Right cardiac atrium (tissue), 5 donors: ENCODE measurements at regions not wholly inside any gene's neighbourhood (a gene's known extent, or its start where the extent isn't known, plus 50 kb on each side); places are given as distances from the start of the nearest gene placed in this dataset.

Experiments used
- ATAC-seq, 2 donors: fragments of 200-7000 bp; cut with Tn5 transposase; one replicate each; pipeline versions ENCODE4 v1.8.0 to v1.9.1; 2020; ENCODE audit warnings: moderate library complexity in 2 of 2, mild to moderate bottlenecking in 1 of 2
- DNase-seq, 3 donors: peaks; one replicate each; pipeline ENCODE4 v3.0.0-alpha.2; 2020
- H3K27ac ChIP-seq: one replicate; pipeline ENCODE4 v1.5.1; 2013; ENCODE audit warnings: mild to moderate bottlenecking, low read length, control low read depth, moderate library complexity
- H3K27me3 ChIP-seq: one replicate; pipeline ENCODE4 v1.6.1; 2013; ENCODE audit not compliant: control insufficient read depth, insufficient read depth
- H3K4me1 ChIP-seq: one replicate; pipeline ENCODE4 v1.6.1; 2013; ENCODE audit warnings: low read length; ENCODE audit not compliant: control insufficient read depth, insufficient read depth
- H3K4me3 ChIP-seq: one replicate; pipeline ENCODE4 v1.5.1; 2013; ENCODE audit warnings: low read length, control low read depth
- H3K9me3 ChIP-seq: one replicate; pipeline ENCODE4 v1.6.1; 2013; ENCODE audit warnings: low read length; ENCODE audit not compliant: control insufficient read depth
- WGBS: extraction: QIAGEN DNeasy Blood & Tissue Kit; methylation state at CpG from one replicate; pipeline ENCODE4 v1.1.7; 2013; 5-methylcytosine and 5-hydroxymethylcytosine counted together
- intact Hi-C, 4 donors: fragments of 100-400 bp; cut with DNase I; formaldehyde crosslinking; loops; one replicate each; pipeline versions ENCODE4 v1.11.0 to v1.14.0; 2022 to 2023
- donor health status: healthy with polysubstance abuse.
- donor health status: DM: no; HTN: yes; CAD: no.
- donor health status: DM: no; HTN: no; CAD: no.
- donor health status: DM: no; HTN: yes; CAD: no; lungs with severe emphysema.
- donor health status: DM: yes; HTN: yes; CAD: no.

DNA sequence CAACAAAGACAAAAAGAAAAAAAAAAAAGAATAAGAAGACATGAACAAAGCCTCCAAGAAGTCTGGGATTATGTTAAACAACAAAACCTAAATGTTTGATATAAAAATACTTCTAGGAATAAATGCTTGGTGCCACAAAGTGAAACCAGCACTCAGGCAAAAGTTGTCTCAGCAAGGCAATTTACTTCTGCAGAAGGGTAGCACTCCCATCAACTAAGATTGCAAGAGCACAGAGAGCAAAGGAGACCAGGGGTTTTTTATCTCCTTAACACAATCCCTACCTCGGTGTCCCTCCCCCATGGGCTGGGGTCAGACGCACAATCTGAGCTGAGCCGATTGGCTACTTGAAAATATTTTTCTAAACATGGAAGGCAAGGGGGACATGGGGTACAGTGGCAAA lies 381.3 kb upstream of the SLC24A2 start:
- H3K27me3 ChIP-seq, result no peaks in the 10 kb centered on the region
- no peaks in the 10 kb centered on the region for H3K4me1 ChIP-seq
- ATAC-seq (no peak), DNase-seq (no peak)
- intact Hi-C loops, result no loop called here
- H3K4me3 ChIP-seq, result no peak overlapping the region
- H3K27ac ChIP-seq, result no peak overlapping the region
- peaks cover 3% of the 10 kb centered on the region for H3K9me3 ChIP-seq
- 93% methylated on average over 3 of the region's 3 CpGs for WGBS

DNA sequence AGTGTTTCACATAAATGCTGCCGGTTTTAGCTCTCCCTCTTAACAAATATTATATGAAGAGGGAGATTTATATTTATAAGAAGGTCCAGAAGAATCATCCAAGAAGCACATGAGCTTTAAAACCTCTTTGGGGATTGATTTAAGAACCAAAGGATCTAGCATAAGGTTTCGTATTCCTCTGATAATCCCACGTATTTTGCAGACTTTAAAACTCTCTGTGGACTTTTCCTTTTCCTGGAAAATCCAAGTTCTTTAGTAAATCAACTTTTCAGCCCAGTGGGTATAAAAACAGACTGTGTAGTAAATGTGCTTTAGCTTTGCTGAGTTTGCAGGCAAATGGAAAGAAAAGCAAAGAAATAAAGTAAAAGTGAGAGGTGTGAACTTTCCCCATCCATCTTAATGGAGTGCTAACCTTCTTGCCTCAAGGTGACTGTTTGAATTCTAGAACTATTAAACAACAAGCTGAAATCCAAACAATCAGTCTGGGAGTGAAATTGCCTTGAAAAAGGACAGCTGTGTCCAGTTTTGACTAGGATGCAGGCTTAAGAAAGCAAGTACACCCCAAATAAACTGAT lies 363.4 kb upstream of the SLC24A2 start:
- no peak for ATAC-seq
- intact Hi-C loops, result no loop called here
- Histone ChIP-seq H3K27me3 (no peaks in the 10 kb centered on the region), H3K4me1 (no peaks in the 10 kb centered on the region), H3K4me3 (no peak overlapping the region), H3K27ac (no peak overlapping the region), H3K9me3 (no peaks in the 10 kb centered on the region)
- 67% methylated on average over 3 of the region's 3 CpGs for WGBS
- no peak for DNase-seq

- 98% methylated on average over 2 of the region's 2 CpGs for WGBS
- ATAC-seq (no peak), DNase-seq (no peak)
- H3K4me1 ChIP-seq, result no peaks in the 10 kb centered on the region
- H3K27ac ChIP-seq, result no peak overlapping the region
- no peaks in the 10 kb centered on the region for H3K9me3 ChIP-seq
- intact Hi-C loops, result no loop called here
- H3K27me3 ChIP-seq, result no peaks in the 10 kb centered on the region
- H3K4me3 ChIP-seq, result no peak overlapping the region
Measured at GRCh38 chr9:20148416-20148815, 359.6 kb upstream of the SLC24A2 start.

GRCh38 chr9:20144197-20144596 lies 355.4 kb upstream of the SLC24A2 start:
- H3K27ac ChIP-seq, result no peak overlapping the region
- intact Hi-C loops, result no loop called here
- no peak for ATAC-seq
- no peak overlapping the region for H3K4me3 ChIP-seq
- DNase-seq, result no peak
- no peaks in the 10 kb centered on the region for H3K9me3 ChIP-seq
- H3K4me1 ChIP-seq, result no peaks in the 10 kb centered on the region
- H3K27me3 ChIP-seq, result no peaks in the 10 kb centered on the region
- 25% methylated on average over 7 of the region's 7 CpGs for WGBS

- H3K4me1 ChIP-seq, result no peaks in the 10 kb centered on the region
- ATAC-seq (no peak), DNase-seq (no peak)
- intact Hi-C loops, result no loop called here
- no peaks in the 10 kb centered on the region for H3K27me3 ChIP-seq
- no peak overlapping the region for H3K4me3 ChIP-seq
- no peaks in the 10 kb centered on the region for H3K9me3 ChIP-seq
- no peak overlapping the region for H3K27ac ChIP-seq
- 88% methylated on average over 9 of the region's 9 CpGs for WGBS
Measured at GRCh38 chr9:20139763-20140290, 351.0 kb upstream of the SLC24A2 start.

- no peak for DNase-seq
- H3K4me1 ChIP-seq, result no peaks in the 10 kb centered on the region
- no peak overlapping the region for H3K27ac ChIP-seq
- no peaks in the 10 kb centered on the region for H3K27me3 ChIP-seq
- ATAC-seq, result no peak
- no peak overlapping the region for H3K4me3 ChIP-seq
- H3K9me3 ChIP-seq, result no peaks in the 10 kb centered on the region
- intact Hi-C loops, result no loop called here
- 95% methylated on average over 4 of the region's 4 CpGs for WGBS
Measured at GRCh38 chr9:20138841-20139240, 350.0 kb upstream of the SLC24A2 start.

DNA sequence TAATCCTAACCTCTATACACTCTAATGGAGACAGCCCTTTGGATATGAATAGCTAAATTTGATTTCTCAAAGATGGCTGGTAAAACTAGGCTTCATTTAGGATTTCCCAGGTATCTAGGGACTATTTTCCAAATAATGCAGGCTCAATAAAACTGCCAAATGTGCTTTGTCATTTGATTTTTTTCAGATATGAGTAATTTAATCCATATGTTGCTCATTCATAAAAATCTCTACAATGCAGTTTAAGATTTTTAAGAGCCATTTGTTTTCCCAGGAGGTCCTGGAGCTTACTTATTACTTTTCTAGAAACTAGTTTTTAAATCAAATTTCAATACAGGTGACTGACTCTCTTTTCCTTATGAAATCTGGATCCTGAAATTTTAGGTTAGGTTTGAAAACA lies 349.3 kb upstream of the SLC24A2 start:
- H3K27ac ChIP-seq, result no peak overlapping the region
- ATAC-seq (no peak), DNase-seq (no peak)
- H3K4me3 ChIP-seq, result no peak overlapping the region
- no peaks in the 10 kb centered on the region for H3K9me3 ChIP-seq
- no peaks in the 10 kb centered on the region for H3K4me1 ChIP-seq
- H3K27me3 ChIP-seq, result no peaks in the 10 kb centered on the region
- intact Hi-C loops, result no loop called here

DNA sequence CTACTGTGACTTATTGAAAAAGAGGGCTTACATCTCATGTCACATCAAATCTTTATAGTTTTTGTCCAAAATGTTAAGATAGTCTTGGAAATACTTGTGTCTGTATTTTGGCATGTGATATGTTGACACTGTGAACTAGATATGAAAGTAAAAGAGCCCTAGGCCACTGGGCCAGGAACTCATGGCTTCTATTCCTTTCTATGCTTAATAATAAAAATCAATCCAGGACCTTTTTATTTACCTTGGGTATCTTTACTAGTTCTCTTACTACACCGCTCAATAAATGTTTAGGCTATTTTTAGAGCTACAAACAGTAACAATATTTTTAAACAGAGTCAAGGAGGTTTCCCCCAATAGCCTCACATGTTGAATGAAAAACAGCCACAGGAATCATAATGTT lies 348.6 kb upstream of the SLC24A2 start:
- WGBS, result 80% methylated on average over 1 of the region's 1 CpG
- intact Hi-C loops, result no loop called here
- Histone ChIP-seq H3K9me3 (no peaks in the 10 kb centered on the region), H3K27ac (no peak overlapping the region), H3K27me3 (no peaks in the 10 kb centered on the region), H3K4me1 (no peaks in the 10 kb centered on the region), H3K4me3 (no peak overlapping the region)
- ATAC-seq (no peak), DNase-seq (no peak)

DNA sequence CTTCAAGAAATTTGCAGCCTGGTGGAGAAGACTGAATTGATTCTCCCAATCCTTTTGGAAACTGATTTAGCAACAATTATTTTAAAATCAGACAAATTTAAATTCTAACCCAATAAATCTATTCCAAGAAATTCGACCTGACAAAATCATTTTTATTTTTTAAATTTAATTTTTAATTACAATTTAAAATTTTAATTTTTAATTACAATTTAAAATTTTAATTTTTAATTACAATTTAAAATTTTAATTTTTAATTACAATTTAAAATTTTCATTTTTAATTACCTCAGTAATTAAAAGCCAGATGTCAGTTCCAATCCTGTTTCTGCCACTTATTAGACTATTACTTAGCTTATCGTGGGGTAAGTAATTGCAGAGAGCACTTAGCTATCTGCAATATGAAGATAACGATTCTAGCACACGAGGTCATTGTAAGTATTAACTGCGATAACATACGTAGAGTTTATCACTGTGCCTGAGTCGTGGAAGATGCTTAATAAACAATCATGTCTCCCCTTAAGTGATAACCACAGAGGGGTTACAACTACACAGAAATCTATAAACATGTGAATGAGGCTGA lies 346.4 kb upstream of the SLC24A2 start:
- intact Hi-C loops, result no loop called here

DNA sequence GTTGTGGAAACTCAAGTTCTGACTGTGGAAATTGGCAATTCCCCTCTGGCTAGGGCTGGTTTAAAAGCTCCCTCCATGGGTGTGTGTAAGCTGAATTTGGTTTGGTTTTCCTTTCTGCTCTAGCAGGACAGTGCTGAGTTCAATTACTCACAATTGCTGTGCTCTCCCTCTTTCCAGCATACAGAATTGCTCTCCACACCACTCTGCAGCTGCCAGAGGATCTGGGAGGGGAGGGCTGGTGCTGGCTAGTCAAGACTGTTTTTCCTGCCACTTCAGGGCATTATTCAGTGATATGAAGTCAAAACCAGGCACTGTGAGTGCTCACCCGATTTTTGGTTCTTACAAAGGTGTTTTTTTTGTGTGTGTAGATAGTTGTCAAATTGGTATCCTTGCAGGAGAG lies 336.9 kb upstream of the SLC24A2 start:
- ATAC-seq, result no peak
- no peaks in the 10 kb centered on the region for H3K4me1 ChIP-seq

More for the DNA sequence above, 346.4 kb upstream of the SLC24A2 start:
- Histone ChIP-seq H3K27me3 (no peaks in the 10 kb centered on the region), H3K9me3 (no peaks in the 10 kb centered on the region), H3K27ac (no peak overlapping the region), H3K4me1 (no peaks in the 10 kb centered on the region), H3K4me3 (no peak overlapping the region)
- DNase-seq (no peak), ATAC-seq (no peak)
- 37% methylated on average over 7 of the region's 7 CpGs for WGBS

DNA sequence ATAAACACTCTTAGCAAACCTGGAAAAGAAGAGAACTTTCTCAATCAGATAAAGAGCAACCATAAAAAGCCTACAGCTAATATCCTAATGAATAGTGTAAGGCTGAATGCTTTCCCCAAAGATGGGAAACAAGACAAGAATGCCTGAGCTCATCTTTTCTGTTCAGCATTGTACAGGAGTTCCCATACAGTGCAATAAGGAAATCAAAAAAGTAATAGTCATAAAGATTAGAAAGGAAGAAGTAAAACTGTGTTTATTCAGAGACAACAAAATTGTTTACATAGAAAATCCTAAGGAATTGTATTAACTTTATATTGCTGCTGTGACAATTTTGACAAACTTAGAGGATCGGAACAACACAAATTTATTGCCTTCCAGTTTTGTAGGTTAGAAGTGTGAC lies 330.7 kb upstream of the SLC24A2 start:
- H3K4me3 ChIP-seq, result no peak overlapping the region
- ATAC-seq, result no peak
- WGBS, result 98% methylated on average over 1 of the region's 1 CpG
- intact Hi-C loops, result no loop called here
- DNase-seq, result no peak
- no peak overlapping the region for H3K27ac ChIP-seq
- H3K27me3 ChIP-seq, result no peaks in the 10 kb centered on the region
- no peaks in the 10 kb centered on the region for H3K9me3 ChIP-seq
- no peaks in the 10 kb centered on the region for H3K4me1 ChIP-seq

More for the DNA sequence above, 336.9 kb upstream of the SLC24A2 start:
- Histone ChIP-seq H3K4me3 (no peak overlapping the region), H3K27ac (no peak overlapping the region), H3K27me3 (no peaks in the 10 kb centered on the region), H3K9me3 (no peaks in the 10 kb centered on the region)
- intact Hi-C loops, result no loop called here
- 34% methylated on average over 1 of the region's 1 CpG for WGBS
- DNase-seq, result no peak

DNA sequence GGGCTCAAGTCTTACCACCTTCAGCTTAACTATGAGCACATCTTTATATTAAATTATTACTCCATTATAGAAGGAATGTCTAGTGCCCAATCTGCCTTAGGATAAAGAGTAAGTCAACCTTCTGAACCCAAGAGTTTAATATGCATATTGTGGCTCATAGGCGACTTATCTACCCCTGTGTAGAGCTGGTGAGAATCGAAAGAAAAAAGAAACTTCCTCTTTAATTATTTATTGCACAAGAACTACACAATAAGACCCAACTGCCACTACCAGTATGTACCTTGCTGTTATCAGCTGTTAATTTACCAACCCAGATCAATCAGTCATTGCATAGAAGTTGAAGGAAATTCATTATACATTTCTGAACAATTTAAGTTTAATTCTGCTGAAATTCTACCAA lies 329.1 kb upstream of the SLC24A2 start:
- no peaks in the 10 kb centered on the region for H3K4me1 ChIP-seq
- no peaks in the 10 kb centered on the region for H3K9me3 ChIP-seq
- no peak overlapping the region for H3K27ac ChIP-seq
- DNase-seq, result no peak
- H3K27me3 ChIP-seq, result no peaks in the 10 kb centered on the region
- no peak overlapping the region for H3K4me3 ChIP-seq
- no peak for ATAC-seq
- intact Hi-C loops, result no loop called here
- 76% methylated on average over 2 of the region's 2 CpGs for WGBS
